GM23338 (cell line): ENCODE measurements at regions not wholly inside any gene's neighbourhood (a gene's known extent, or its start where the extent isn't known, plus 50 kb on each side); places are given as distances from the start of the nearest gene placed in this dataset.

Experiments
- ATAC-seq: fragments of 200-7000 bp; cut with Tn5 transposase; 3 replicates; pipeline ENCODE4 v1.9.1; 2020
- DNase-seq: peaks from one replicate; pipeline ENCODE4 v3.0.0-alpha.2; 2015; ENCODE audit warnings: low spot score
- H2AFZ ChIP-seq: fragments of 200-600 bp; sonication (generic); 2 replicates; pipeline ENCODE4 v1.8.0; 2016; ENCODE audit warnings: antibody characterized with exemption, mild to moderate bottlenecking, moderate library complexity
- H3F3A ChIP-seq: fragments of 200-600 bp; sonication (generic); replicated peaks from 2 replicates; pipeline ENCODE4 v1.8.0; 2017; ENCODE audit warnings: antibody characterized with exemption, mixed run types, low read depth
- H3K27ac ChIP-seq: fragments of 200-600 bp; sonication (generic); 2 replicates; pipeline ENCODE4 v1.6.1; 2016; ENCODE audit warnings: low read depth
- H3K27me3 ChIP-seq: fragments of 200-600 bp; sonication (generic); 2 replicates; pipeline ENCODE4 v1.8.0; 2016; ENCODE audit warnings: mild to moderate bottlenecking, mixed run types, moderate library complexity; ENCODE audit not compliant: insufficient read depth
- H3K36me3 ChIP-seq: fragments of 200-600 bp; sonication (generic); 2 replicates; pipeline ENCODE4 v1.8.0; 2016; ENCODE audit warnings: mild to moderate bottlenecking; ENCODE audit not compliant: insufficient read depth
- H3K4me1 ChIP-seq: fragments of 200-600 bp; sonication (generic); 2 replicates; pipeline ENCODE4 v1.8.0; 2016; ENCODE audit warnings: mild to moderate bottlenecking, moderate library complexity; ENCODE audit not compliant: insufficient read depth
- H3K4me2 ChIP-seq: fragments of 200-600 bp; sonication (generic); 2 replicates; pipeline ENCODE4 v1.7.1; 2017; ENCODE audit warnings: mixed run types
- H3K4me3 ChIP-seq: fragments of 200-600 bp; sonication (generic); 2 replicates; pipeline ENCODE4 v1.6.1; 2016; ENCODE audit warnings: mixed run types
- H3K79me2 ChIP-seq: fragments of 200-600 bp; sonication (generic); replicated peaks from 2 replicates; pipeline ENCODE4 v1.8.0; 2017; ENCODE audit warnings: mild to moderate bottlenecking; ENCODE audit not compliant: insufficient read depth
- H3K9me2 ChIP-seq: fragments of 200-600 bp; sonication (generic); 2 replicates; pipeline ENCODE4 v1.8.0; 2017; ENCODE audit not compliant: insufficient read depth
- H4K20me1 ChIP-seq: fragments of 200-600 bp; sonication (generic); replicated peaks from 2 replicates; pipeline ENCODE4 v1.8.0; 2017; ENCODE audit warnings: mild to moderate bottlenecking; ENCODE audit not compliant: insufficient read depth
- H3K27ac Mint-ChIP-seq: 2 replicates; pipeline ENCODE4 v1.8.0; 2020; ENCODE audit warnings: inconsistent platforms, mild to moderate bottlenecking, moderate library complexity, mixed read lengths
- H3K27me3 Mint-ChIP-seq: 3 replicates; pipeline ENCODE4 v1.8.0; 2022; ENCODE audit warnings: low read depth, mild to moderate bottlenecking, moderate library complexity, mixed read lengths, inconsistent platforms; ENCODE audit not compliant: insufficient read depth, poor library complexity
- H3K36me3 Mint-ChIP-seq: 3 replicates; pipeline ENCODE4 v1.8.0; 2021; ENCODE audit warnings: low read depth, mild to moderate bottlenecking, inconsistent platforms, moderate library complexity, mixed read lengths
- H3K4me1 Mint-ChIP-seq: 3 replicates; pipeline ENCODE4 v1.8.0; 2020; ENCODE audit warnings: mild to moderate bottlenecking, inconsistent platforms, mixed read lengths
- H3K4me3 Mint-ChIP-seq: 3 replicates; pipeline ENCODE4 v1.8.0; 2021; ENCODE audit warnings: moderate library complexity, mild to moderate bottlenecking, inconsistent platforms, mixed read lengths
- H3K9me3 Mint-ChIP-seq: 3 replicates; pipeline ENCODE4 v1.8.0; 2020; ENCODE audit warnings: moderate library complexity, mild to moderate bottlenecking, inconsistent platforms, mixed read lengths
- CREB1 ChIP-seq: fragments of 250-450 bp; sonication (Bioruptor Pico); IDR thresholded peaks from 2 replicates; pipeline ENCODE4 v1.5.0; 2020; ENCODE audit warnings: low read depth, mild to moderate bottlenecking, moderate library complexity
- CTCF ChIP-seq, 2 experiments: fragments of 200-600 bp in 1 of 2; sonication (generic) in 1 of 2; conservative IDR thresholded peaks; 2 replicates each; pipeline versions ENCODE4 v1.5.1 to v1.6.1; 2016 to 2017; ENCODE audit warnings: antibody characterized with exemption in 2 of 2, low read depth in 2 of 2, mild to moderate bottlenecking in 2 of 2, moderate library complexity in 1 of 2
- ETS1 ChIP-seq: IDR thresholded peaks from 2 replicates; pipeline ENCODE4 v1.6.1; 2016; ENCODE audit warnings: antibody characterized with exemption
- EZH2 ChIP-seq: fragments of 200-600 bp; sonication (generic); IDR thresholded peaks from one replicate; pipeline ENCODE4 v1.8.0; 2017; ENCODE audit warnings: antibody characterized with exemption, mild to moderate bottlenecking, low read depth; ENCODE audit not compliant: unreplicated experiment
- JUNB ChIP-seq: IDR thresholded peaks from one replicate; pipeline ENCODE4 v1.6.1; 2016; ENCODE audit warnings: antibody characterized with exemption; ENCODE audit not compliant: unreplicated experiment
- NANOG ChIP-seq: IDR thresholded peaks from 2 replicates; pipeline ENCODE4 v1.6.1; 2016; ENCODE audit warnings: antibody characterized with exemption, borderline replicate concordance
- POLR2AphosphoS5 ChIP-seq: IDR thresholded peaks from 2 replicates; pipeline ENCODE4 v1.6.1; 2016; ENCODE audit warnings: antibody characterized with exemption, low read depth
- REST ChIP-seq: IDR thresholded peaks from one replicate; pipeline ENCODE4 v1.6.1; 2018; ENCODE audit warnings: antibody characterized with exemption; ENCODE audit not compliant: unreplicated experiment
- STAT1 ChIP-seq: IDR thresholded peaks from one replicate; pipeline ENCODE4 v1.6.1; 2016; ENCODE audit warnings: antibody characterized with exemption; ENCODE audit not compliant: unreplicated experiment
- ZNF114 ChIP-seq: fragments of 250-450 bp; sonication (Bioruptor Pico); IDR thresholded peaks from 2 replicates; pipeline ENCODE4 v1.5.0; 2020; ENCODE audit warnings: mild to moderate bottlenecking, moderate library complexity
- ZNF331 ChIP-seq: fragments of 250-450 bp; sonication (Bioruptor Pico); IDR thresholded peaks from 2 replicates; pipeline ENCODE4 v1.5.0; 2020; ENCODE audit warnings: low read depth, mild to moderate bottlenecking, moderate library complexity

DNA sequence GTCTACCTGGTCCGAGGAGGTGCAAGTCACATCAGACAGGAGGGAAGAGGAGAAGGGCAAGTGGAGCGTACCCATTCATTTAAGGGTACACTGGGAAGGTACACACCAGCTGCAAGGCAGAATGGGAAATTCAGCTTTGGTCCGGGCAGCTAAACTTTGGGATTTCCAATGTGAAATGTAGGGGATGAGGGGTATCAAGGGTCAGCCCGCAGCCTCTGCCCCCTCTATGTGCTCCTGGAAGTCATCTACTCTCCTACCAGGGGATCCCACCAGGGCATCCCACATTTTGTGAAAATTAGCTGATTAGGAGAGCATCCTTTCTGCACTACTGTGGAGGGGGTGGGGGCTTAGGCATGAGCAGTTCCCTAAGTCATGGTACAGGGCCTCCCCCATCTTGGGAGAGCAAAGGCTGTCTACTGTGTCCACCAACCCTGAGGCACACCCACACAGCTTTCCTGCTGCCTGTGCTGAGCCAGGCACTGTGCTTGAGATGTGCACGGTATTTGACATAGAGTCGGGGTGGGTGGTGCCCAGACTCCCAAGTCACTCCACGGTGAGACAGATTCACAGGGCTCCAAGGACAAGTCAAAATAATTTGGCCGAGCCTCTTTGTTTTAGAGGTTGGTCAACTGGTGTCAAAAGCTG, 189.1 kb upstream of the SULF2 start:
- Mint-ChIP-seq H3K36me3 (peaks cover 5% of the 10 kb centered on the region; the same call in 1 of the 3 replicates), H3K27me3 (peaks cover 17% of the 10 kb centered on the region), H3K4me3 (no peak overlapping the region), H3K4me1 (peaks cover 58% of the 10 kb centered on the region), H3K27ac (no peak overlapping the region), H3K9me3 (peaks cover 3% of the 10 kb centered on the region; the same call in 2 of the 3 replicates)
- Histone ChIP-seq H3K9me2 (no peaks in the 10 kb centered on the region), H3K4me1 (peaks cover 27% of the 10 kb centered on the region), H3K27ac (no peak overlapping the region), H3K79me2 (no peaks in the 10 kb centered on the region), H3K4me2 (no peak overlapping the region), H3K27me3 (no peaks in the 10 kb centered on the region), H3F3A (no peaks in the 10 kb centered on the region), H3K36me3 (no peaks in the 10 kb centered on the region), H2AFZ (no peak overlapping the region), H3K4me3 (no peak overlapping the region), H4K20me1 (no peaks in the 10 kb centered on the region)
- no peak for TF ChIP-seq ZNF114
- TF ChIP-seq EZH2 = no peak
- no peak for TF ChIP-seq NANOG
- TF ChIP-seq CREB1 = no peak
- no peak for TF ChIP-seq POLR2AphosphoS5
- TF ChIP-seq JUNB = no peak
- TF ChIP-seq ZNF331 (CRISPR knock-in tag) = no peak
- TF ChIP-seq REST = no peak
- DNase-seq = no peak
- no peak for ATAC-seq

GRCh38 chr20:47973519-47974233, 188.4 kb upstream of the SULF2 start:
- Histone ChIP-seq H3K79me2 (no peaks in the 10 kb centered on the region), H3K4me1 (peaks cover 27% of the 10 kb centered on the region), H3F3A (no peaks in the 10 kb centered on the region), H3K4me3 (no peak overlapping the region), H3K4me2 (0 out of 2 replicates have a peak overlapping the region, but pooled peaks have one; percentile 51), H2AFZ (peak overlapping the region; percentile 47; the same call in 1 of the 2 replicates), H3K27me3 (no peaks in the 10 kb centered on the region), H3K9me2 (no peaks in the 10 kb centered on the region), H3K36me3 (no peaks in the 10 kb centered on the region), H3K27ac (no peak overlapping the region), H4K20me1 (no peaks in the 10 kb centered on the region)
- Mint-ChIP-seq H3K9me3 (peaks cover 3% of the 10 kb centered on the region; the same call in 2 of the 3 replicates), H3K36me3 (peaks cover 5% of the 10 kb centered on the region; the same call in 1 of the 3 replicates), H3K27me3 (peaks cover 17% of the 10 kb centered on the region), H3K4me1 (peaks cover 55% of the 10 kb centered on the region), H3K4me3 (no peak overlapping the region), H3K27ac (peak overlapping the region; percentile 31; the same call in 1 of the 2 replicates)
- ATAC-seq = peak; percentile 56
- peak; percentile 69 for DNase-seq
- no peak for TF ChIP-seq ZNF114
- no peak for TF ChIP-seq EZH2
- no peak for TF ChIP-seq CTCF (conservative IDR thresholded peaks at IDR 0.05; ENCODE audit: low read depth in 2 of 2)
- TF ChIP-seq POLR2AphosphoS5 = no peak
- no peak for TF ChIP-seq NANOG
- no peak for TF ChIP-seq STAT1
- TF ChIP-seq CREB1 = no peak
- TF ChIP-seq ETS1 = no peak
